Fibroblast of lung (primary cell): ENCODE measurements at regions not wholly inside any gene's neighbourhood (a gene's known extent, or its start where the extent isn't known, plus 50 kb on each side); places are given as distances from the start of the nearest gene placed in this dataset.
A peak's percentile ranks its signal among the peaks of the same experiment; 100 is the strongest.

Experiments used
- DNase-seq, 2 donors: peaks; one replicate each; pipeline versions ENCODE4 v3.0.0 to v3.0.0-alpha.2; 2010; ENCODE audit warnings: low read depth in 2 of 2
- H2AFZ ChIP-seq: 2 replicates; pipeline ENCODE4 v1.5.1; 2012; ENCODE audit warnings: low read length, control low read depth, inconsistent platforms
- H3K27ac ChIP-seq: 2 replicates; pipeline ENCODE4 v1.5.1; 2011; ENCODE audit warnings: low read length, control low read depth; ENCODE audit not compliant: insufficient read depth
- H3K27me3 ChIP-seq: 2 replicates; pipeline ENCODE4 v1.5.1; 2011; ENCODE audit warnings: mild to moderate bottlenecking, low read length; ENCODE audit not compliant: control insufficient read depth, insufficient read depth
- H3K36me3 ChIP-seq: 2 replicates; pipeline ENCODE4 v1.5.1; 2011; ENCODE audit warnings: low read length; ENCODE audit not compliant: control insufficient read depth, insufficient read depth
- H3K4me1 ChIP-seq: 2 replicates; pipeline ENCODE4 v1.5.1; 2011; ENCODE audit warnings: low read length; ENCODE audit not compliant: control insufficient read depth, insufficient read depth; ENCODE audit errors: extremely low read depth
- H3K4me2 ChIP-seq: 2 replicates; pipeline ENCODE4 v1.5.1; 2011; ENCODE audit warnings: low read length, control low read depth; ENCODE audit not compliant: insufficient read depth; ENCODE audit errors: extremely low read depth
- H3K4me3 ChIP-seq, 4 experiments: fragments of 200-600 bp in 1 of 4; sonication (generic) in 1 of 4; replicated peaks in 1 of 4; 2 replicates each; pipeline ENCODE4 v1.5.1; 2011 to 2016; ENCODE audit warnings: low read length in 4 of 4, low read depth in 3 of 4, mild to moderate bottlenecking in 3 of 4, control low read depth in 2 of 4, inconsistent platforms in 1 of 4, mixed read lengths in 1 of 4; ENCODE audit not compliant: insufficient read depth in 1 of 4; ENCODE audit errors: control extremely low read depth in 1 of 4
- H3K79me2 ChIP-seq: 2 replicates; pipeline ENCODE4 v1.5.1; 2012; ENCODE audit warnings: mild to moderate bottlenecking, low read length, inconsistent platforms; ENCODE audit not compliant: control insufficient read depth, insufficient read depth
- H3K9ac ChIP-seq: 2 replicates; pipeline ENCODE4 v1.5.1; 2011; ENCODE audit warnings: mild to moderate bottlenecking, low read length, control low read depth; ENCODE audit not compliant: insufficient read depth
- H3K9me3 ChIP-seq: 2 replicates; pipeline ENCODE4 v1.5.1; 2012; ENCODE audit warnings: low read depth, low read length; ENCODE audit not compliant: control insufficient read depth, insufficient read depth
- H4K20me1 ChIP-seq: 2 replicates; pipeline ENCODE4 v1.5.1; 2011; ENCODE audit warnings: low read length; ENCODE audit not compliant: control insufficient read depth, insufficient read depth; ENCODE audit errors: extremely low read depth
- CTCF ChIP-seq, 2 donors: IDR thresholded peaks in 1 of 2; conservative IDR thresholded peaks in 1 of 2; 1 replicate in 1 of 2; 2 replicates in 1 of 2; pipeline ENCODE4 v1.5.1; 2011 to 2012; ENCODE audit warnings: low read length in 2 of 2, control low read depth in 1 of 2, inconsistent platforms in 1 of 2, low read depth in 1 of 2, mild to moderate bottlenecking in 1 of 2
- EZH2 ChIP-seq: IDR thresholded peaks from 2 replicates; pipeline ENCODE4 v1.5.1; 2012; ENCODE audit warnings: low read length, control low read depth, mild to moderate bottlenecking; ENCODE audit errors: missing control alignments

- Histone ChIP-seq H3K27ac (no peak overlapping the region), H3K4me2 (no peak overlapping the region), H3K36me3 (no peaks in the 10 kb centered on the region), H3K79me2 (no peaks in the 10 kb centered on the region), H3K4me3 (no peak overlapping the region), H3K4me1 (no peaks in the 10 kb centered on the region), H3K9ac (no peak overlapping the region), H2AFZ (no peak overlapping the region), H3K27me3 (no peaks in the 10 kb centered on the region), H4K20me1 (no peaks in the 10 kb centered on the region), H3K9me3 (no peaks in the 10 kb centered on the region)
- TF ChIP-seq EZH2 (no peak), CTCF (conservative IDR thresholded peaks at IDR 0.05 in 1 of 2, IDR thresholded peaks at IDR 0.05 in 1 of 2; ENCODE audit: low read depth in 1 of 2, low read length in 2 of 2) (no peak)
- no peak for DNase-seq
Observed at GRCh38 chr21:16081304-16081703, 351.5 kb downstream of the USP25 start.

GRCh38 chr21:16082038-16082816 lies 352.4 kb downstream of the USP25 start:
- H3K4me2 ChIP-seq = no peak overlapping the region
- no peak overlapping the region for H3K27ac ChIP-seq
- no peaks in the 10 kb centered on the region for H3K27me3 ChIP-seq
- H3K4me1 ChIP-seq = no peaks in the 10 kb centered on the region
- peak overlapping the region; percentile 62 for H2AFZ ChIP-seq
- H3K79me2 ChIP-seq = no peaks in the 10 kb centered on the region
- H4K20me1 ChIP-seq = no peaks in the 10 kb centered on the region
- TF ChIP-seq EZH2 (no peak), CTCF (conservative IDR thresholded peaks at IDR 0.05 in 1 of 2, IDR thresholded peaks at IDR 0.05 in 1 of 2; ENCODE audit: low read depth in 1 of 2, low read length in 2 of 2) (peak in 1 of 2 donors; percentile 13)
- H3K4me3 ChIP-seq = no peak overlapping the region
- DNase-seq = peak in 1 of 2 donors; percentile 59
- H3K36me3 ChIP-seq = no peaks in the 10 kb centered on the region
- H3K9me3 ChIP-seq = no peaks in the 10 kb centered on the region
- no peak overlapping the region for H3K9ac ChIP-seq

- Histone ChIP-seq H3K79me2 (no peaks in the 10 kb centered on the region), H3K36me3 (no peaks in the 10 kb centered on the region), H3K4me2 (peak overlapping the region; percentile 46), H3K4me3 (peak overlapping the region in 1 of 4 experiments; percentile 8), H4K20me1 (no peaks in the 10 kb centered on the region), H3K9ac (no peak overlapping the region), H3K27ac (no peak overlapping the region), H3K9me3 (no peaks in the 10 kb centered on the region), H3K4me1 (no peaks in the 10 kb centered on the region), H2AFZ (peak overlapping the region; percentile 13), H3K27me3 (no peaks in the 10 kb centered on the region)
- DNase-seq = peak; percentile 82 to 88
- TF ChIP-seq CTCF (conservative IDR thresholded peaks at IDR 0.05 in 1 of 2, IDR thresholded peaks at IDR 0.05 in 1 of 2; ENCODE audit: low read depth in 1 of 2, low read length in 2 of 2) = peak in 1 of 2 donors; percentile 0
- TF ChIP-seq EZH2 = no peak
Observed at GRCh38 chr21:16084776-16085364, 355.1 kb downstream of the USP25 start.
